Astrocyte (in vitro differentiated cells and primary cell): ENCODE measurements at regions not wholly inside any gene's neighbourhood (a gene's known extent, or its start where the extent isn't known, plus 50 kb on each side); places are given as distances from the start of the nearest gene placed in this dataset.

Experiments
- DNase-seq: peaks from one replicate; pipeline ENCODE4 v3.0.0-alpha.2; 2010; ENCODE audit warnings: low read depth
- FAIRE-seq: peaks from 2 replicates; lab custom pipeline; 2011; peaks lifted over from hg19 to GRCh38; lab: Jason Lieb, UNC
- H2AFZ ChIP-seq: 2 replicates; pipeline ENCODE4 v1.6.0; 2012; ENCODE audit warnings: low read depth, low read length, inconsistent platforms
- H3K27ac ChIP-seq: 2 replicates; pipeline ENCODE4 v1.5.1; 2011; ENCODE audit warnings: low read depth, low read length, inconsistent platforms
- H3K27me3 ChIP-seq: 2 replicates; pipeline ENCODE4 v1.6.0; 2011; ENCODE audit warnings: low read length, inconsistent platforms; ENCODE audit not compliant: insufficient read depth
- H3K36me3 ChIP-seq: 2 replicates; pipeline ENCODE4 v1.5.1; 2011; ENCODE audit warnings: low read length, inconsistent platforms; ENCODE audit not compliant: insufficient read depth
- H3K4me1 ChIP-seq: 2 replicates; pipeline ENCODE4 v1.5.1; 2011; ENCODE audit warnings: low read length, inconsistent platforms; ENCODE audit not compliant: insufficient read depth
- H3K4me2 ChIP-seq: 2 replicates; pipeline ENCODE4 v1.6.0; 2012; ENCODE audit warnings: low read length, inconsistent platforms
- H3K4me3 ChIP-seq: 2 replicates; pipeline ENCODE4 v1.5.1; 2011; ENCODE audit warnings: low read depth, mild to moderate bottlenecking, low read length, inconsistent platforms; ENCODE audit not compliant: insufficient read depth
- H3K79me2 ChIP-seq: 2 replicates; pipeline ENCODE4 v1.6.0; 2012; ENCODE audit warnings: mild to moderate bottlenecking, low read length, inconsistent platforms; ENCODE audit not compliant: insufficient read depth
- H3K9ac ChIP-seq: 2 replicates; pipeline ENCODE4 v1.6.0; 2012; ENCODE audit warnings: mild to moderate bottlenecking, low read length, inconsistent platforms
- H3K9me3 ChIP-seq: 2 replicates; pipeline ENCODE4 v1.5.1; 2012; ENCODE audit warnings: low read depth, mild to moderate bottlenecking, low read length, inconsistent platforms; ENCODE audit not compliant: insufficient read depth
- H4K20me1 ChIP-seq: 2 replicates; pipeline ENCODE4 v1.6.0; 2012; ENCODE audit warnings: low read length, inconsistent platforms; ENCODE audit not compliant: insufficient read depth
- H3K27ac Mint-ChIP-seq: one replicate; pipeline ENCODE4 v1.8.0; 2021; ENCODE audit warnings: mild to moderate bottlenecking, mixed read lengths; ENCODE audit not compliant: unreplicated experiment
- H3K27me3 Mint-ChIP-seq: one replicate; pipeline ENCODE4 v1.8.0; 2021; ENCODE audit warnings: low read depth, mixed read lengths; ENCODE audit not compliant: unreplicated experiment
- H3K36me3 Mint-ChIP-seq: one replicate; pipeline ENCODE4 v1.8.0; 2021; ENCODE audit warnings: low read depth, mixed read lengths; ENCODE audit not compliant: unreplicated experiment
- H3K4me1 Mint-ChIP-seq: one replicate; pipeline ENCODE4 v1.8.0; 2021; ENCODE audit warnings: low read depth, mixed read lengths; ENCODE audit not compliant: unreplicated experiment
- H3K4me3 Mint-ChIP-seq: one replicate; pipeline ENCODE4 v1.8.0; 2021; ENCODE audit warnings: mild to moderate bottlenecking, moderate library complexity, mixed read lengths; ENCODE audit not compliant: unreplicated experiment
- H3K9me3 Mint-ChIP-seq: one replicate; pipeline ENCODE4 v1.8.0; 2021; ENCODE audit warnings: mild to moderate bottlenecking, mixed read lengths; ENCODE audit not compliant: unreplicated experiment
- EZH2 ChIP-seq: IDR thresholded peaks from 2 replicates; pipeline ENCODE4 v1.6.1; 2012; ENCODE audit warnings: mild to moderate bottlenecking, low read length, inconsistent platforms; ENCODE audit not compliant: insufficient read depth
- TF ChIP-seq, protein P1 (sequence below): IDR thresholded peaks from 2 replicates; pipeline ENCODE4 v1.5.1; 2011; ENCODE audit warnings: low read depth, mild to moderate bottlenecking, inconsistent platforms, low read length, moderate library complexity; ENCODE audit not compliant: insufficient read depth

GRCh38 chr10:56508562-56508961 is 147.5 kb upstream of the ZWINT start:
- Mint-ChIP-seq H3K4me3 (no peak overlapping the region), H3K27me3 (no peaks in the 10 kb centered on the region), H3K9me3 (no peaks in the 10 kb centered on the region), H3K4me1 (no peaks in the 10 kb centered on the region), H3K36me3 (no peaks in the 10 kb centered on the region), H3K27ac (no peak overlapping the region)
- Histone ChIP-seq H3K36me3 (no peaks in the 10 kb centered on the region), H3K79me2 (no peaks in the 10 kb centered on the region), H3K27ac (no peak overlapping the region), H3K4me1 (no peaks in the 10 kb centered on the region), H4K20me1 (no peaks in the 10 kb centered on the region), H2AFZ (no peak overlapping the region), H3K9ac (no peak overlapping the region), H3K9me3 (no peaks in the 10 kb centered on the region), H3K27me3 (no peaks in the 10 kb centered on the region), H3K4me3 (no peak overlapping the region), H3K4me2 (no peak overlapping the region)
- TF ChIP-seq, protein P1, sequence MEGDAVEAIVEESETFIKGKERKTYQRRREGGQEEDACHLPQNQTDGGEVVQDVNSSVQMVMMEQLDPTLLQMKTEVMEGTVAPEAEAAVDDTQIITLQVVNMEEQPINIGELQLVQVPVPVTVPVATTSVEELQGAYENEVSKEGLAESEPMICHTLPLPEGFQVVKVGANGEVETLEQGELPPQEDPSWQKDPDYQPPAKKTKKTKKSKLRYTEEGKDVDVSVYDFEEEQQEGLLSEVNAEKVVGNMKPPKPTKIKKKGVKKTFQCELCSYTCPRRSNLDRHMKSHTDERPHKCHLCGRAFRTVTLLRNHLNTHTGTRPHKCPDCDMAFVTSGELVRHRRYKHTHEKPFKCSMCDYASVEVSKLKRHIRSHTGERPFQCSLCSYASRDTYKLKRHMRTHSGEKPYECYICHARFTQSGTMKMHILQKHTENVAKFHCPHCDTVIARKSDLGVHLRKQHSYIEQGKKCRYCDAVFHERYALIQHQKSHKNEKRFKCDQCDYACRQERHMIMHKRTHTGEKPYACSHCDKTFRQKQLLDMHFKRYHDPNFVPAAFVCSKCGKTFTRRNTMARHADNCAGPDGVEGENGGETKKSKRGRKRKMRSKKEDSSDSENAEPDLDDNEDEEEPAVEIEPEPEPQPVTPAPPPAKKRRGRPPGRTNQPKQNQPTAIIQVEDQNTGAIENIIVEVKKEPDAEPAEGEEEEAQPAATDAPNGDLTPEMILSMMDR: no peak
- no peak for TF ChIP-seq EZH2
- FAIRE-seq: no peak
- DNase-seq: no peak

- Mint-ChIP-seq H3K27ac (no peak overlapping the region), H3K4me1 (no peaks in the 10 kb centered on the region), H3K9me3 (no peaks in the 10 kb centered on the region), H3K27me3 (no peaks in the 10 kb centered on the region), H3K36me3 (no peaks in the 10 kb centered on the region), H3K4me3 (no peak overlapping the region)
- Histone ChIP-seq H3K4me2 (no peak overlapping the region), H3K79me2 (no peaks in the 10 kb centered on the region), H3K27ac (no peak overlapping the region), H3K9me3 (no peaks in the 10 kb centered on the region), H3K4me1 (no peaks in the 10 kb centered on the region), H3K27me3 (no peaks in the 10 kb centered on the region), H3K4me3 (no peak overlapping the region), H3K36me3 (no peaks in the 10 kb centered on the region), H3K9ac (no peak overlapping the region), H2AFZ (no peak overlapping the region), H4K20me1 (no peaks in the 10 kb centered on the region)
- no peak for TF ChIP-seq EZH2
- TF ChIP-seq, protein P1: no peak
- DNase-seq (no peak), FAIRE-seq (no peak)
These were observed 146.0 kb upstream of the ZWINT start for GRCh38 chr10:56507033-56507432.

DNA sequence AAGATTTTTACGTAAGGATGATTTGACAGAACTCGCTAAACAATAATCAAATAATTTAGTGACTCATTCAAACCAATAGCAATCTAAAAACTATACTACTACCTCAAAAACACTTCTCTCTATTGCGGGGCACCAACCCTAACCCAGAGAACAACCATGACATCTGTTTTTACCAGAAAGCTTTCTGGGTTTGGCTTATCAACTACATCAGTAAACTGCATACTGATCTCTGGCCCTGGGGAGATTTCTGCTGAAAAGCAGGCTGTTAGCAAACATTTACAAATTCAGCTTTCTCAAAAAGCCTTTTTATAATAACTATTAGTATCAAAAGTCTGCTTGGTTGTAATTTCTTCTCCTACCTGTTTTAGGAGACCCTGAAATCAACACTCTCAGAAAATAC is 144.5 kb upstream of the ZWINT start:
- Mint-ChIP-seq H3K27me3 (no peaks in the 10 kb centered on the region), H3K27ac (no peak overlapping the region), H3K4me1 (no peaks in the 10 kb centered on the region)

More for the DNA sequence above, 144.5 kb upstream of the ZWINT start:
- H3K27ac ChIP-seq: no peak overlapping the region
- DNase-seq (no peak), FAIRE-seq (no peak)
- H3K4me2 ChIP-seq: no peak overlapping the region
- no peak overlapping the region for H3K9ac ChIP-seq
- H3K4me3 Mint-ChIP-seq: no peak overlapping the region
- no peaks in the 10 kb centered on the region for H3K9me3 Mint-ChIP-seq
- no peaks in the 10 kb centered on the region for H3K36me3 ChIP-seq
- no peak overlapping the region for H2AFZ ChIP-seq
- no peaks in the 10 kb centered on the region for H3K36me3 Mint-ChIP-seq
- no peak for TF ChIP-seq EZH2
- TF ChIP-seq, protein P1: no peak
- H3K9me3 ChIP-seq: no peaks in the 10 kb centered on the region
- no peak overlapping the region for H3K4me3 ChIP-seq
- H4K20me1 ChIP-seq: no peaks in the 10 kb centered on the region
- no peaks in the 10 kb centered on the region for H3K79me2 ChIP-seq
- H3K4me1 ChIP-seq: no peaks in the 10 kb centered on the region
- no peaks in the 10 kb centered on the region for H3K27me3 ChIP-seq
